Fibroblast of lung (primary cell): ENCODE measurements at regions not wholly inside any gene's neighbourhood (a gene's known extent, or its start where the extent isn't known, plus 50 kb on each side); places are given as distances from the start of the nearest gene placed in this dataset.

Experiments used
- CTCF ChIP-seq, 2 donors: IDR thresholded peaks in 1 of 2; conservative IDR thresholded peaks in 1 of 2; 1 replicate in 1 of 2; 2 replicates in 1 of 2; pipeline ENCODE4 v1.5.1; 2011 to 2012; ENCODE audit warnings: low read length in 2 of 2, control low read depth in 1 of 2, inconsistent platforms in 1 of 2, low read depth in 1 of 2, mild to moderate bottlenecking in 1 of 2
- EZH2 ChIP-seq: IDR thresholded peaks from 2 replicates; pipeline ENCODE4 v1.5.1; 2012; ENCODE audit warnings: low read length, control low read depth, mild to moderate bottlenecking; ENCODE audit errors: missing control alignments

- TF ChIP-seq CTCF (conservative IDR thresholded peaks at IDR 0.05 in 1 of 2, IDR thresholded peaks at IDR 0.05 in 1 of 2; ENCODE audit: low read depth in 1 of 2, low read length in 2 of 2), result no peak
- no peak for TF ChIP-seq EZH2
Observed at GRCh38 chr5:135254183-135254582, 144.8 kb downstream of the MACROH2A1 start.
